GM21423 (cell line): ENCODE measurements at regions not wholly inside any gene's neighbourhood (a gene's known extent, or its start where the extent isn't known, plus 50 kb on each side); places are given as distances from the start of the nearest gene placed in this dataset.

Experiments used
- ATAC-seq: cut with Tn5 transposase; IDR thresholded peaks from one replicate; pipeline ENCODE4 v1.9.1; 2021; ENCODE audit warnings: mild to moderate bottlenecking, moderate library complexity; ENCODE audit not compliant: unreplicated experiment

DNA sequence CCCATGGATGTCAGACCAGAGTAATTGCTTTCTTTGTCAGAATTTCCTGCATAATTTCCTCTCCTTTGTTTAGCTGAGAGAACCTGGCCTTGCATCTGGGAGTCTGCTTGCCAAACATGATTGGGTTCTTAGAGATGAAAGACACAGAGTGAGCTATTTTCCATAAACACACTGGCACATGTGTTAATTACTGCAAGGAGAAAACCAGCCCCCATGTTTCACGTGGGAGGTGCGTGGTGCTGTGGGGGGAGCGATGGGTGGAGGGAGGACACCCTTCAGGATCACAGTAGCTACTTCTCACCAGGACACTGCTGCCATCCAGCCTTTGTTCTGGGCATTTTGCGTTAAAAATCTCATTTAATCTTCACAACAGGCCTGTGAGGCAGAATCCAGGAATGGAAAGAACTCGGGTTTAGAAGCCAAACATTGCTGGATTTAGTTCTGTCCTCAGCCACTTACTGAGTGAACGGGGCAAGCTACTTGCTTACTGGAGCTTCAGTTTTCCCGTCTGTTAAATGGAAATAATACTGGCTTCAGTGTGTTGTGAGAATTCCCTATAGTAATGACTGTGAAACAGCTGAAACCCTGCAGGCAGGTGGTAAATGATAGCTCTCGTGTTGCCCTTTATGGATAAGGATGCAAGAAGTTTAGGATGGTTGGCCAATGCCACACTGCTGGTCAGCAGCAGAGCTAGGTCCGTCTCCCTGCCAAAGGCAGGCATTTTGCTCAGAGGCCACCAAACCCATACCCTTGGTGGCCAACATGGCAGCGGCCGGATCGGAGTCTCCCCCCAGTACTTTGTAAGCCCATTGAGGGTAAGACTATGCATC lies 100.1 kb upstream of the ASAP2 start:
- ATAC-seq, result no peak

DNA sequence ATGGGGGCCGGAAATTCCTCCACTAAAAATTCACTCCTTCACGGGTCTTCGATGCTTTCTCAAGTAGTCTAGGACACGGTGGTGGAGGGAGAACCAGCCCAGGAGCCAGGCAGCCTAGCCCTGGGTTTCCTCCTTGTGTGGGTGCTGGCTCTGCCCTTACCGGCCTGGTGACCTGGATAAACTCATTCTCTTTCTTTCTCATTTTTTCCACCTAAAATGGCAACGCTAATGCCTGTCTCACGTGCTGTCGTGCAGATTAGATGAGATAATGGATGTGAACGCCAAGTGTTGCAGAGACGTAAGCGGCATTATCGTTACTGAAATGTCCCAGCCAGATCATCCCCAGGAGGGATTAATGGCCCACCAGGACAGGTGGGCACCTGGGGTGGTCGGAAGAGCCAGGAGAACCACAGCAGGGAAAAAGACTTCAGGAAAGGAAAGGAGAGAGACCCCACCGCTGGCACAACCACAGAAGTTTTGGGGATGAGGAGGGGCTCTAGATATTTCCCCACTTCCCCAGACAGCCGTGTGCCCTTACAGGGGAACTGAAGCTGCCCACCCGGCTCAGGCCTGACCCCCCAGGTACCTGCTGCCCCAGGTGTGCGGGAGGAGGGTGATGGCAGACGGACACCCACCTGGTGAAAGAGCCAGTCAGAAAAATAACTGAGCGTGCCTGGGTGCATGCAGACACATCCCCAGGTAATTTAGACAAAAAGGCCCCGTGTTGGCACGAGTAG lies 100.8 kb upstream of the ASAP2 start:
- ATAC-seq, result no peak

- no peak for ATAC-seq
Observed at GRCh38 chr2:9103663-9104277, 100.3 kb upstream of the MBOAT2 start.

DNA sequence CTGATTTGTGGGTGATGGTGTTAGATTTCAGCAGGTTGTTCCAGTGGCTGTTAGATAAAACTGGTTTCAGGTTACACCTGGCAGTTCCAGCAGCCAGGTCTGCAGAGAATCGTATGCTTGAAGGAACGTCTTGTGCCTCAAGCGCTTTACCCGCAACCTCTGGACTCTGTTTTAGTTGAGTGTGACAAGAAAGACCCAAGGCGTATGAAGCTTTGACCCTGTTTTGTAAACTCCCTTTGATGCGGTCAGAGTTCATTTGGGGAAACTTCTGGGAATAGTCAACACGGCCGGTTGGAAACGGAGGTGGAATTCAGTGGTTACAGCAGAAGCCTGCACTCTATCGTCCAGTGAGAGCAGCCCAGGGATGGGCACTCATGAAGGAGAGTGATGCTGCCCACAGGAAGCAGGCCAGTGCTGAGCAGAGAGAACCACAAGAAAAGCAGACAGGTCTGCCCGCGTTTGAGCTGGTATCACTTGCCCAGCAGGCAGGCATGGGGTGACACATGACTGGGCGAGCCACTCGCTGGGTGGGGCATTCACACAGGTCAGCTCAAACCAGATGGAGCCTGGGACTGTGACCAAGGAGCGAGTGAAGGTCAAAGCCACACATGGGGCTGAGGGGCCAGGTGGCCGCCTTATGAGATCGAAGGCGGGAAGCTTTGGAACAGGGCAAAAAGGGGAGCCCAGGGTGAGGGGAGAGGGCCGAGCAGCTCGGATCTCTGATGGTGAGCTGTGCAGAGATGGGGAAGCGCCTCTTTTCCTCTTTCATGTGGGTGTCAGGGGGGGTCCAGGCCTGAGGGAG lies 99.6 kb upstream of the MBOAT2 start:
- ATAC-seq, result no peak

GRCh38 chr2:9101763-9102425 lies 98.4 kb upstream of the MBOAT2 start:
- ATAC-seq, result no peak

- ATAC-seq, result no peak
Observed at GRCh38 chr2:9100080-9100876, 96.8 kb upstream of the MBOAT2 start.

GRCh38 chr2:9099341-9099751 lies 95.9 kb upstream of the MBOAT2 start:
- ATAC-seq, result peak; percentile 75

DNA sequence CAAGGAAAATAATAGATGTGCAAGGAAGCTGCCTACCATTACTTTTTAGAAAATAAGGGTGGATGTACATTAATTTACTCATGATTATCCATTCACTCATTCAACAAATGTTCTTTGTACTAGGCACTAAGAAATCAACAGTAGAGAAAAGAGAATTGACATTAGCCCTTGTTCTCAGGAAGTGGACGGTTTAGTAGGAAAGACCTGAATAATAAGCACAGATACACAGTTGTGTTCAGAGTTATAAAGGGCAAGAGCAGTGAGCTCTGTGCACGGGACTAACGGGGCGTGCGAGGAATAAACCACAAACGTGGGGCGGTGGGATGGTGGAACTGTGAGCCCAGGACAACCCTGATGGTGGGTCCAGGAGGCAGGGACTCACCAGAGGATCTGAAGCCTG lies 94.4 kb upstream of the MBOAT2 start:
- no peak for ATAC-seq

DNA sequence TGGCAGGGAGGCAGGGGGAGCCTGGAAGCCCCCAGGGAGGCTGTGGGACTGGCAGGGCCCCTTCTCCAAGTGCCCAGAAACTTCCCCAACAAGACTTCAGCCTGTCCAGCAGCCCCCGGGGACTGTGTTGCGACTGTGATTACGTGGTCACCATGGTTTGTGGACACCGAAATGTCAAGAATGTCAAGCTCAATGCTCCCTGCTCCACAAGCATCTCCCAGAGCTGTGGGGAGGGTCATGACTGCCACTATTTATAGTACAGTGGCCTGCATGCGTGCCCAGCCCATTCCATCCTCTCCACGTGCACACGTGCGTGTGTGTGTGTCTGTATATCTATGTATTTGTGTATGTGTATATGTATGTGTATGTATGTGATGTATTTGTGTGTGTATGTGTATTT lies 93.8 kb upstream of the MBOAT2 start:
- no peak for ATAC-seq

DNA sequence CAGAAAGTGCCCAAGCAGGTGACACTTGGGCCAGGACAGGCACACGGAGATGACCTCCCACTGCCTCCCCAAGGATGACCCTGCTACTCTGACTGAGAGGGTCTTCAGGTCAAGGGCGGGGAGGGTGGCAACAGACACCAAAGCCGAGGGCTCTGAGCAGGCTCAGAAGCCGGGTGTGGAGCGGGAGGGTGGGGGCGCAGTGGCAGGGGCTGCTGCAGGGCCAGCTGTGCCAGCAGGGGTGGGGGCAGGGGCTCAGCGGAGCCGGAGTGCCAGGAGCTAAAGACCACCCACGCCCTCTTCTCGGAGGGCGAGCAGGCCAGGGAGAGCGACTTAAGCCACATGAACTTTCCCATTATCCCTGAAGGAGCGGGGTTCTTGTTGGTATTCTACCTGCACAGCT lies 93.3 kb upstream of the MBOAT2 start:
- no peak for ATAC-seq

DNA sequence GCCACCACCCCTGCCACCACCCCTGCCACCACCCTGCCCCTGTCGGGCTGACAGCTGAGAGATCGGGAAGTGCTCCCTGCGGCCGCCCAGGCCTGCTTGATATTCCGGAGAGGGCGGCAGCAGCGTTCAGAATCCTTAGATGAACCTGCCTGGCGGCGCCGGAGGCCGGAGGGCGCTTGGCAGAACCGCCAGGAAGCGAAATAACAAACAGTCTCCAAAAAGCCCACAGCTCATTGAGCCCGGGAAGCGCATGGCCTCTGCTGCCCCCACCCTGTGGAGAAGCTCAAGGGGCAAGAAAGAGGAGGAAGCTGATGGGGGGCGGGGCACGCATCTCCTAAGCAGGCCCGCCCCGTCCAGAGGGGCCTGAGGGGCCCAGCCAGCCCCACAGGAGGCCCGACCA lies 92.2 kb upstream of the MBOAT2 start:
- no peak for ATAC-seq

DNA sequence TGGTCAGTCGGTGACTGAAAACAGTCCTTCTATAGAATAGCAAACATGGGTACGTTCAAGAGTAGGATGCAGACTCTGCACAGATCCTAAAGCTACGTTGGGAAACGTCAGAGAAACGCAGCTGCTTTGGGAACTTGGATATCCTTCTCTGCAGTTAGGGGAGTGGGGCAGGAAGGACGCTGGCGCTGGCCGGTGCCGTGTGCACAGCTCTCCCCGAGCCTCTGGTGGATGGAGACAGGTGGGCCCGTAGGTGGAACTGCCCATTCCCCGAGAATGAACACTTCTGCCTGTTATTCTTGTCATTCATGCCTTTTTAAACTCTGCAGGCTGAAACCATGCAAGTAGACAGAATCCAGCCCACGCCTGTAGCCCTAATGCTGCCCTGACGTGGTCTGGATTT lies 91.7 kb upstream of the MBOAT2 start:
- no peak for ATAC-seq

DNA sequence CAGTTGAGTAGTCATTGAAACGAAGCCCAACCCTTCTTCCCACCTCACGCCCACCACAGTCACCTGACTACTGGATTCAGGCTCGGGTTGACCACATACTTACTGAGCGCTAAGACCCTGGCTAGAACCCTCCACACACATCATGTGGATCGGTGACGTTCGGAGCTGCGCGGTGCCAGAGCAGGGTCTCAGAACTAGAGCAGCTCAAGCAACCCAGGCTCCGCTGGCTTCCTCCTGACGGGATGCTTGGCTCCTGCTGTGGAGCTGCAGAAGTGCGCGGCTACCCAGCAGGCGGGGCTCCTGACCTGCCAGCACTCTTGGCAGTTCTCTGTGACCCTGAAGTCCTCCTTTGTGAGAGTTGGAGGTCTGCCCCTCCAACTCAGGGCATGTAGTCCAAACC lies 90.6 kb upstream of the MBOAT2 start:
- ATAC-seq, result no peak

DNA sequence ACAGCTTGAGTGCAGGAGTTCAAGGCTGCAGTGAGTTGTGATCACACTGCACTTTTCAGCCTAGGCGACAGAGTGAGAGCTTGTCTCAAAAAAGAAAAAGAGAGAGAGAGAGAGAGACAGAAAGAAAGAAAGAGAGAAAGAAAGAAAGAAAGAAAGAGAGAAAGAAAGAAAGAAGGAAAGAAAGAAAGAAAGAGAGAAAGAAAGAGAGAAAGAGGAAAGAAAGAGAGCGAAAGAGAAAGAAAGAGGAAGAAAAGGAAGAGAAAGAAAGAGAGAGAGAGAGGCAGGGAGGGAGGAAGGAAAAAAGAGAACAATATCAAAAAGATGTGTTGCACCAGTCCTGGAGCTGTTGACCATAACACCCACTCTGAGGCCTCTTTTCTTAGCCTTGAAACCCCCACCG lies 89.8 kb upstream of the MBOAT2 start:
- no peak for ATAC-seq

GRCh38 chr2:9092383-9093282 lies 89.1 kb upstream of the MBOAT2 start:
- peak; percentile 89 for ATAC-seq

- no peak for ATAC-seq
Observed at GRCh38 chr2:9091811-9092210, 88.3 kb upstream of the MBOAT2 start.

DNA sequence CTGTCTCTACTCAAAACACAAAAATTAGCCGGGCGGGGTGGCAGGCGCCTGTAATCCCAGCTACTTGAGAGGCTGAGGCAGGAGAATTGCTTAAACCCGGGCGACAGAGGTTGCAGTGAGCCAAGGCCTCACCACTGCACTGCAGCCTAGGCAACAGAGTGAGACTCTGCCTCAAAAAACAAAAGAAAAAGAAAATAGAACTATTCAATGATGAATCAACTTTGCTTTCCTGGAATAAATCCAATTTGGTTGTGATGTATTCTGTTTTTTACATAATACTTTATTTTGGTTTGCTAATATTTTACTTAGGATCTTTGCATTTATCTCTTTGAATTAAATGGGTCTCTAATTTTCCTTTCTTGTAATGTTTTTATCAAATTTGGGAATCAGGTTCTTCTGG lies 86.3 kb upstream of the MBOAT2 start:
- no peak for ATAC-seq

GRCh38 chr2:9087121-9087681 lies 83.7 kb upstream of the MBOAT2 start:
- no peak for ATAC-seq
